A172 (cell line): ENCODE measurements at regions not wholly inside any gene's neighbourhood (a gene's known extent, or its start where the extent isn't known, plus 50 kb on each side); places are given as distances from the start of the nearest gene placed in this dataset.

Experiments used
- DNase-seq: peaks from one replicate; pipeline ENCODE4 v3.0.0-alpha.2; 2015; ENCODE audit warnings: low spot score

DNA sequence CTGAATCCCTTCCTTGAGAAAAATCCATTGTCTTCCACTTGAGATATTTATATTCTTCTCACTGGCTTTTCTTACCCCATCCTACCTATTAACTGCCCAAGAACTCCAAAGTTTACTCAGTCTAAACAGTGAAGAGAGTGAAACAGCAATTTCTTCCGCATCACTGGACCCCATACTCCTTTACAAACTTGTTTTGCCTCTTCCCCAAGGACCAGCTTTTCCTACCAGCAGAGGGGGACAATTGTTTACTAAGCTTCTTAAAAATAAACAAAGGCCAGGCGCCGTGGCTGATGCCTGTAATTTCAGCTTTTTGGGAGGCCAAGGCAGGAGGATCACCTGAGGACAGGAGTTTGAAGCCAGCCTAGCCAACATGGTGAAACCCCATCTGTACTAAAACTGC, 52.0 kb downstream of the LRATD1 start:
- DNase-seq = no peak

DNA sequence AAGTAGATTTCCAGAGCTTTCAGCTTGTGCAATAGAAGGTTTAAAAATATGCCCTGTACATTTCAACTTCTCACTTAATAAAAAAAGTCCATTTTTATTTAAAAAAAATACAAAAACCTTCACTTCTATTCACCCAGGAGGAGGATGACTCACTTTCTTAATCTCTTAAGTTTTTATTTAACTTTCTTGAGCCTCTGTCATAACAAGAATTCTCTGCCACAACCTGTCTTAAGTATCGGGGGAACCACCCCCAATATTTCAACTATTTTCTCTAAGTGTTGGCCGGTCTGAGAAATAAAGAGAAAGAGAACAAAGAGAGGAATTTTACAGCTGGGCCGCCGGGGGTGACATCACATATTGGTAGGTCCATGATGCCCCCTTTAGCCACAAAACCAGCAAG, 58.4 kb downstream of the LRATD1 start:
- no peak for DNase-seq

DNA sequence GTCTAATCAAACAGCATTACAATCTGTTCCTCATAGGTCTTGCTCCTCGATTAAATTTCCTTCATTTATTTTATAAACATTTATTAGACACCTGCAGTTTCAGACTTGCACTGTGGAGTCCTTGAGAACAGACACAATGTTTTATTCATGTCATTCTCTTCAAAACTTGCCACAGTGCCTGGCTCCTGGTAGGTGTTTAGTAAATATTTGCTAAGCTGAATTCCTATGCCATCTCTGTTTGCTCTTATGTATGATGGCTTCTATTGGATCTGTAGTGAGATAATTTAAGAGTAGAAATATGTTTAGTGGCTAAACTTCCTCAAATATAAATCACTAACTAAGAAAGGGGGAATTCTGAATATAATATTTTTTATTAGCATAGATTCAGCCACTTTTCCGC, 61.4 kb downstream of the LRATD1 start:
- DNase-seq = no peak

DNA sequence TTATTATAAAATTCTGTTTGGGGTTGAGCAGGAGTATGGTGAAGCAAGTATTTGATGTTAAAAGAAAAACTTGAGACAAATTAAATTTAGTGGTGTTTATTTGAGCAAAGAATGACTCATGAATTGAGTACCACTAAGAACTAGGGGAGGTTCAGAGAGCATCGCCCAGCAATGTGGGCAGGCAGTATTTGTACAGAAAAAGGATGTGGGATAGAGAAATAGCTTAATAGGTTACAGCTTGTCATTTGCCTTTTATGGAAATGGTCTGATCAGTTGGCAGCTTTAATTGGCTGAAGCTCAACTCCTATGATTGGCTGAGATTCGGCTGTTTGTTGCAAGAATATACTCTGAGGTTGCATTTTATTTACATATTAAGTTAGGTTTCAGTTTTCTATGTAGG, 68.2 kb downstream of the LRATD1 start:
- DNase-seq = peak; percentile 65

DNA sequence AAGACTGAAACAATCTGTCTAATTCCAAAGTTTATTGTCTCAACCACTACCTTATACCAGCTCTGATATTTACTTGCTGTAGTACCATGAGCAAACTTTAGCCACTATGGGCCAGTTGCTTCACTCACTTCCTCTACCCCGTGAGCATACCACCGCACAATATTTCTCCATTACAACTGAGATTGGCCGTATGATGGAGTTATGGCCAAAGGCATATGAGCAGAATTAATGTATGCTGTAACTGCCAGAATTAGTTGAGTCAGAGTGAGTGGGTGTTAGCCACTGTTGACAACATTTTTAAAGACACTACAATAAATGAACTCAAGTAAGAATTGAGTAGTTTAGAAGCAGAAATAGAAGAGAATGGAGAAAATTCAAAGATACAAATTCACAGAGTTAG, 69.7 kb downstream of the LRATD1 start:
- no peak for DNase-seq

DNA sequence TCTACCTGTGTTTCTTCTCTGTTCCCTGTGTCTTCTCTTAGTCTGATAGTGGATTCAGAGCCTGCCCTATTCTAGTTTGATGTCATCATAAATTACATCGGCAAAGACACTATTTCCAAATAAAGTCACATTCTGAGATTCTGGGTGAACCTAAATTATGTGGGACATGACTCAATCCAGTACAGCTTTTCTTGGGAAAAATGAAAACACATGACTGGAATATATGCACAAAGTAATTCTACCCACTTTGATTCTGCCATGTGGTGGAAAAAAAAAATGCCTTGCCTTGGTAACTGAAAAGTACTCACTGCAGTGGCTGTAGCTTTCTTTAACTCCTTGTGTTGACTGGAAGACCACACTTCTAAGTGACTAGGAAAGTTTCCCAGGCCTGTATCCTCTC, 73.7 kb downstream of the LRATD1 start:
- no peak for DNase-seq

DNA sequence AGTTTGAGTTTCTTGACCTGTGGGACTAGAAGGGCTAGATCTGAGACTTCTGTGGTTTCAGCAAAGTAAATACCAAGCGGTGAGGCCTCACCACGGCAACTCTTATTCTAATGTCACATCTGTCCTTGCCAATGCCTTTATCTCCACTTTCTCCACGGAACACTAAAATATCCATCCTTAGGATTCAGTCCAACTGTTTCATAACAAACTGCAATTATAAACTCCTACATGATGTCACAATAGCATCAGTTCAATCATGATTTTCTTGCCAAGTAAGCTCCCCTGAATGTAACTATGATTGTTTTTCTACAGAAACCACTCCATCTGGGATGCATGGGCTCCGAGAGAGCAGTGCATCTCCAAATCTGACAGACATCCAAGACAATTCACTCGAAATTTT, 79.6 kb downstream of the LRATD1 start:
- DNase-seq = no peak

DNA sequence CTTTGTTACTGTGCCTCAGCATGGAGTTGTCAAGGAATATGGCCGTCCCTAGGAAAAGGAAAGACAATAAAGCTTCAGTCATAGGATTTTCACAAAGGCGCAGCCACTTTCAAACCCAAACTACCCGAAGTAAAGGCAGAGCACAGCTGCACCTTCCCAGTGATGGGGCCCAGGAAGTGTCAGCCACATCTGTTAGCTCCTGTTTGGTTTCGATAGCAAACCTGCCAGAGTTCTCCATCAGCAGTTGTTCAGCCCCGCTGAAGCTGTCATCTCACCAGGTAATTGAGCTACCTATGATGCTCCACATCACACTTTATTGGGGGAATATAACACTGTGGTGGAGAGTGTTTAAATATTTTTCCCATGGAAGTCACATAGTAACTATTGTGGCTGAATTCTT, 80.7 kb downstream of the LRATD1 start:
- DNase-seq = no peak

DNA sequence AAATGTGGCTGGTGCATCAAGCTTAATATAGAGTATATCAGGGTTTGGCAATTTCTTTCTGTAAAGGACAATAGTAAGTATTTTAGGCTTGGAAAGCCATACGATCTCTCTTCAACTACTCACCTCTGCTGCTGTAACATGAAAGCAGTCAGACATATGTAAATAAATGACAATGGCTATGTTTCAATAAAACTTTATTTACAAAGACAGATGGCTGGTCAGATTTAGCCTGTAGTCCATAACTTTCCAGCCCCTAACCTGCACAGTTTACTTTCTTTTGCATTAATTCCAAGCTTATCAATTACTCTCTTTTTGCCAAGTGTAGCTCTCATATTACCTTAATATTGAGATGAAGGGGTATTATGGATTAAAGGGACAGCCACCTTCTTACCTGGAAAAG, 83.1 kb downstream of the LRATD1 start:
- DNase-seq = no peak

DNA sequence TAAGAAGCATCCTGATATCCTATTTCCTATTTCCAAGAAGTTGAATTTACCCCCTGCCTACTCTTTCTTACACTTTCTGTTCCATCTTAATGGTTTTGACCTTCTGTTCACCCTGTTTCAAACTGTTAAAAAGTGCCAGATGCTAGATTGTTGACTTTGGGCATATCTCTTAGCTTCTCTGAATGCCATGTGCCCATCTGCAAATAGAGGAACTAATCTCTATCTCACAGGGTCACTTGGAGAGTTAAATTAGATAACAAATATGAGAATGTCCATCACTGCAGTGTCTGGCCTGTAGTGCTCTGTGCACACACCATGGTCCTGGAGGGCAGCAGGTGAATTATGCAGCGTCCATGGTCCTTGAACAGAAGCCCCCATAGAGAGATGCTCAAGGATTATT, 83.8 kb downstream of the LRATD1 start:
- no peak for DNase-seq

DNA sequence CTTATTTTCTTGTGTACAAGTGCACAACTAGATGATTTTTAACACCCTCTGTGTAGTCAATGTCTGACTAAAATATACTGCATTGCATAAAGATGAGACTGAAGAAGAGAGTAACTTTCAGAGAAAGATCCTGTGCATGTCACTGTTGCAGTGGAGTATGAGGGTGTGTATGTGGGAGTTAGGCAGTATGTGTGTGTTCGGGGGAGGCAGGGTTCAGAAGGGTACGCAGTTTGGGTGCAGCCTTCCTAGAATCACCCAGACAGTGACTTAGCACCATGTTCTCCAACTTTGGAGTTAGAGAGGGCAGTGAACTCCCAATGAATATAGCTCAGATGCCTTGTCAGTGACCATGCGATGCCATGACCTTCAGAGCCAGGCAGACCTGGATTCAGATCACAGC, 84.6 kb downstream of the LRATD1 start:
- DNase-seq = no peak

DNA sequence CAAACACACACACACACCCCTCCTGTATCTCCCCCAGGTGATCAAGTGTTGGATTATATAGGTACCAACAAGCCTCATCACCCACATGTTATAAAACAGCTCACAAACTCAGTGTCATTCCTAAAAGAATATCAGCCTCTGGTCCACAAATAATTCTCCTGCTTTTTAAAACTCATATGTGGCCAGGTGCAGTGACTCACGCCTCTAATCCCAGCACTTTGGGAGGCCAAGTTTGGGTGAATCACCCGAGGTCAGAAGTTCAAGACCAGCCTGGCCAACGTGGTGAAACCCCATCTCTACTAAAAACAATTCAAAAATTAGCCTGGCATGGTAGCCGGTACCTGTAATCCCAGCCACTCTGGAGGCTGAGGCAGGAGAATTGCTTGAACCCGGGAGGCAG, 87.8 kb downstream of the LRATD1 start:
- peak; percentile 37 for DNase-seq

DNA sequence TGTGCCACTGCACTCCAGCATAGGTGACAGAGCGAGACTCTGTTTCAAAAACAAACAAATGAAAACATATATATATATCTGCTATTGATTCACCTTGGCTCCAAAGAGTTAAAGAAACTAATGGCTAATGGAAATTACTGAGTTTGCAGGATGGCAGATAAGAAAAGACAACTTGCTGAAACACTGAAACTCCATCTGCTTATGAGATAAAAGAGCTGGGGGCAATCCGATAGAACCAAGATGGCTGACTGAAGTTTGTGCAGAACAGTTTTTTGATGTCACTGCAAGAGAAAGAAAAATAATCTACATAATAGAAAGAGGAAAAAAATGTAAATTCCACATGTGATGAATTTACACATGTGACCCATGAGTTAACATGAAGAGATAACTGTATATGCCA, 88.2 kb downstream of the LRATD1 start:
- no peak for DNase-seq

DNA sequence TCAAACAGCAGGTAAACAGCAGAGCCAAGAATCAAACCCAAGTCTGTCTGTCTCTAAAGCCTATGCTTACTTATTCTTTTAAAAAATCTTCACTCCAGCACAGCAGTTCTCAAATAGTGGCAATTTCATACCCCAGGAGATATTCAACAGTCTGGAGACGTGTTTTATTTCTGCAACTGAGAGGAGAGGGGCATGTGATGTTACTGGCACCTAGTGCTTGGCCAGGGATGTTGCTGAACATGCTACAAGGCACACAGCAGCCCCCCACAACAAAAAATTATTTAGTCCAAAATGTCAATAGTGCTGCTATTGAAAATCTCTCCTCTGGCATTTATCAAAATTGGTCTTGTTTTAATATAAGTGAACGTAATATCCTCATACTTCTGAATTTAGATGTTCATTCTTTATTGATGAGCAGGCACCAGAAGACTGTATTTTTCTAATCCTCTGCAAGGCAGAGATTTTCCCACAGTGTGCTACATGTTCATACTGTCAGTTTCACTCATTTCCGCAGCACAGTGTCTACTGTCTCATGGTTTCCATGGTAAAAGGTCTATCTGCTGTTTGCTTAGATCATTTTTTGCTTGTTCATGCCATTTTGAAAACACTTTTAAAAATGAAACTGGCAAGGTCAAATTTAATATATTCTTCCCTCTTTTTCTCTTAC, 90.5 kb downstream of the LRATD1 start:
- DNase-seq = no peak

DNA sequence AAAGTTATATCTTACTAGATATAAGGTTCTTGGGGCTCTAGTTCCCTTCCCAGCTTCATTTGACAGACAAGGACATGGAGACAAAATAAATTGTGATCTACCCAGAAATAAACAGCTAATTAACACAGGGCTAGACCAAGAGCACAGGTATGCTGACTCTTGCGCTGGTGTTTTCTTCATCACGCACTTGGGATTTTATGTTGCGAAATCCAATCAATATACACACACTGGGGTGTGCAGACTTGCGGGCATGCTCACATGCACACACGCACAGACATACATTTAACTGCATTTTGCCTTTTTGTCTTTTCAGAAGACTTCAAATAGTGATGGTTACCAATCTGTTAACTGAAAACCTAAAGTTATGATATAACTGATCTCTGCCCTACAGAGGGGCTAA, 91.2 kb downstream of the LRATD1 start:
- no peak for DNase-seq

DNA sequence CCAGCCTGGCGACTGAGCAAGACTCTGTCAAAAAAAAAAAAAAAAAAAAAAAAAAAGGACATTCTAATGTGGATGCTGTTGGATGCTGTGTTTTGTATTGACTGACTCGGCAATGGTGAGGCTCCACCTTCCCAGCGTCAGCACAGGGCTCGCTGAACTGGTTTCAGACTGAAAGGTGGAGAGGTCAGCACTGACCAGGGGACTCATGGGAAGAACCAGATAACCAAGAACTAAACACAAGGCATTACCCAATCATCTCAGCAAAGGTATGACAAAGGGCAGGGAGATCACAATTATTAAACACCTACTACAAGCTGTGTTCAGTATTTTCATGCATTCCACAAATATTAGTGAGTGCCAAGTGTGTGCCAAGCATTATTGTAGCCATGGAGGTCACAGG, 103.2 kb downstream of the LRATD1 start:
- DNase-seq = no peak

DNA sequence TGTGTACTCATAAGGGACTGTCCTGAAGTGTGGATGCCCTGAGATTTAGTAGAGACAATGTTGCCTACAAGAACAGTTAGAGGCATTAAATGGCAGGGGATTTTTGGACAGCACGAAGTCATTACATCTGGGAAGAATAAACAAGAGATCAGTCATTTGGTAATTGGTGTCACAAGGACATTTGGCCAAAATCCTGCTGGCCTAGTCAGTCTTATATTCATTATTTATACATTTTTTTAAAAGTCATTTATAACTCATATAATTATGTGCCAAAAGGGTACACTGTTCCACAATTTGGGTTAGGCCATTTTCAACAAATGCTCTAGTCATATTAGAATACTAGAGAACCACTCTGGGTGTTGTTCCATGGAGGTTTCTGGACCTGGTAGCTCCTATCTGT, 104.7 kb downstream of the LRATD1 start:
- DNase-seq = no peak

DNA sequence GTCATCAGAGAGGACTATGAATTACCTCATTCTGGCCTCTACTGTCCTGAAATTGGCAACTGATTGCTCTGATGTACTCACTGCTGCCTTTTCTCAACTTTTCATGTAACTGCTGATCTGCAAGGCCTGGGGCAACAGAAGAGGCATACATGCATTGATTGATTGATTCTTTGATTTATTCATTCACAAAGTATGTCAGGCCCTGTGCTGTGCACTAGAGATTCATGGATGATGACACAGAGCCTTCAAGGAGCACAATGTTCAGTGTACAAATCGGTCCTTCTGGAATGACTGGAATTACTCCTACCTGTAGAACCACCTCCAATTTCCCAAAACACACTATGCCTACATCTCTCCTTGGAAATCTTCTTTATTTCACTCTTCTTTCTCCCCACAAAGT, 111.3 kb downstream of the LRATD1 start:
- no peak for DNase-seq

DNA sequence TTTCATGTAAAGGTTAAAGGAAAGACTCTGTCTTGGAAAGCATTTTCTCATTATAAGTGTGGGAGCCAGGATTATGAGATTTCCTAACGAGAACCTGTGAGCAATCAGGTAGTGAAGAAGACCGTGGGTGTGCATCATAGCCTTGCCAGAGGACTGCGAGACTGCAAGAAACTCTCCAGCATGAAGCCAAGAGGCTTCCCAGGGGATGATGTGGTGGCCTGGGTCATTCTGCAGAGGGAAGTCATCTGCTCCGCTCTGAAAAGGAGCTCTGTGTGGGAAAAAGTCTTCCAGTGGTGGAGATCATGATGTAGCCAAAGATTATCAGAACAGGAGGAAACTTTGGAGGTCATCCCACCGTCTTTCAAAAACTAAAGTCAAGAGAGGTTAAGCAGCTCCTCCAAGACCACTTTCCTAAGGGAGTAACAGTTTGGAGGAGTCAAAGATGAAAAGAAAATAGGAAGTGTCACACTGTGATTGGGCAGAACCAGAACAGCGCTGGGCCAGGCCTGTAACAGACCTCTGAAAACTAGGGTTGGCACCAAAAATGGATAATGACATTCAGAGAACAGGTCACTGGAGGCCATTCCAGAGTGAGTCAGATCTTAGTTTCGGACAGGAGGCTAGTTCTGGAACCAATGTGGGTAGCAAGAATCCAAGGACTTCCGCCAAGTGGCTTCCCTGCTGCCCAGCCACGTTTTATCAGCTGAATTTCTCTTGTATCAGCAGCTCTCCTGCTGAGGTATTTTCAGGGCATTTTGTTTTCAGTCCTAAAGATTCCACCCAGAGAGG, 113.0 kb downstream of the LRATD1 start:
- no peak for DNase-seq

DNA sequence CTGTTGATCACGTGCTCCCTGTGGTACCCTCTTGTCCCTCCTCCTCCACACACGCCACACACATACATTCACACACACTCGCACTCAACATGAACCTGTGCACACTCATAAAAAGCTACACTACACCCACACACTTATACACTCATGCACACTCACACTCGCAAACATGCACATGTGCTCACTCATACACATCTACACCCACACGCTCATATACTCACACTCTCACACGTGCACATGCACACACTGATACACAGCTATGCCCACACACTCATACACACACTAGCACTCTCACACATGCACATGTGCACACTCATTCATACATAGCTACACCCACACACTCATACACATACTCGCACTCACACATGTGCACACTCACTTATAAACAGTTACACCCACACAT, 113.6 kb downstream of the LRATD1 start:
- DNase-seq = no peak

DNA sequence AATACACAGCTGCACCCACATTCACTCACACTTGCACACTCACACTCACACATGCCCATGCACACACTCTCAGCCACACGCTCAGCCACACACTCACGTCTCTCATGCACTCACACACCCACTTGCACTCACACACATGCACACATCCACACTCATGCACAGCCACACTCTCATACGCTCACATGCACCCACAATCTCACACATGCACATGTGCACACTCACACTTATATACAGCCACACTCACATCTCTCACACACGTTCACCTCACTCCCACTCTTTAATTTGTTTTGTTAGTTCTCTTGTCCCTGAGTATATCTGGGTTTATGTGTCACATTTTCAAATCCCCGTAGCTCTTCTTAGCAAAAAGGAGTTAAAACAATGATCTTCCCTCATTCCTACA, 114.9 kb downstream of the LRATD1 start:
- DNase-seq = no peak

DNA sequence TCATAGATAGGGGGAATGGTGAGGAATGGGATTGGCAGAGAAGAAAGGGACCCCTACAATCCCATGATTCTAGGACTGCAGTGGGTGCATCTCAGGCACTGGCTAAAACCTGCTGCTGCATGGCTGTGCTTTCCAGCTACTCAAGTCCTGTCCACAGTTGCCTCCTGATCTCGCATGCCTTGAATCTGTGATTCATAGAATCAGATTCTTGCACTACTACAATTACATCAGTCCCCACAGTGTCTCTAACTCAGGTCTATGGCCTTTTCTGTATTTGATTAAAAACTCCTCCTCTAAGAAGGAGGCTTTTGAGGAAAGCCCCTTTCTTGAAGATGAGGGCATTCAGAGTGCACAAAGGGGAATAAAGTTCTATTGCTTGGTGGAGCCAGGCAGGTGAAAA, 117.4 kb downstream of the LRATD1 start:
- no peak for DNase-seq

DNA sequence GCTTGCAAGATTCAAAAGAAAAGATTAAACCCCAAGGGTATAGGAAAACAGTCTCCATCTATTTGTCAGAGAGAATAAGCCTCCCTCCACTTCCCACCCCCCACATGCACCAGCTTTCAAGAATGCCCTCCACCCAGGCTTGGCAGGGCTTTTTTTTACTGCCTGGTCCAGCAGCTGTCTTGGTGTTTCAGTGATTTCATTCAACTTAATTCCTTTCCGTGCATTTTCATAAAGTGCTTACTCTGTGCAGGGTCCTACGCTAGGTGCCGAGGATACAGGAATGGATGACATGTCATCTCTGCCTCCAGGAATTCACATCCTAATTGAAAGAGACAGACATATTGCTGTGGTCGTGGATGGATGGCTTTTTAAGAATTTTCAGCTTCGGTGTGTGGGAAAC, 117.9 kb downstream of the LRATD1 start:
- no peak for DNase-seq

DNA sequence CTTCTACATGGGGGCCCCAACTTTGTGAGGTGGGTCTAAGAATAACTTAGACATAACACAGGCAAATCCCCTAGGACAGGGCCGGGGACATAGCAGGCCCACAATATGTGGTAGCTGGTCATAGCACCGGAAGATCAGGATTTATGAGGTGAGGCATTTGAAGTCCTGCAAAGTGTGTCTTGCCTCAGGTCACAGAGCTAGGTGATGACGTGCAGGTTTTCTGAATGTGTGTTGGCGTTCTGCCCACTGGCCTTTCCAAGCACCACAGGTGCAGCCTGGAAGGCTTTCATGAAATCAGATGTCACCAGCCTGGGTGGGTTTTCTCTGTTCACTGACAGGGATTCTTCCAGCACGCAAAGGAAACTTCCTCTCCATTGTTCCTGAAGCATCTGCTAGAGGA, 119.1 kb downstream of the LRATD1 start:
- DNase-seq = no peak
